IPS-NIHi7 (cell line): ENCODE measurements at regions not wholly inside any gene's neighbourhood (a gene's known extent, or its start where the extent isn't known, plus 50 kb on each side); places are given as distances from the start of the nearest gene placed in this dataset.
A peak's percentile ranks its signal among the peaks of the same experiment; 100 is the strongest.
"Not testable (repeated sequence)": the region's sequence is repeated elsewhere in the genome, so short reads cannot be mapped to it uniquely, and the experiment has no call there.

ENCODE experiments used
- DNase-seq: peaks from one replicate; pipeline ENCODE4 v3.0.0; 2012; ENCODE audit warnings: mixed read lengths; ENCODE audit errors: extremely low spot score

- DNase-seq = no peak
These were observed 78.0 kb upstream of the IRX4 start for GRCh38 chr5:1960595-1961303.

GRCh38 chr5:1959725-1960581, 77.2 kb upstream of the IRX4 start:
- DNase-seq = no peak

- DNase-seq = no peak
These were observed 76.5 kb upstream of the IRX4 start for GRCh38 chr5:1959231-1959630.

GRCh38 chr5:1958211-1959010, 75.7 kb upstream of the IRX4 start:
- no peak for DNase-seq

GRCh38 chr5:1955586-1955985, 72.9 kb upstream of the IRX4 start:
- no peak for DNase-seq

GRCh38 chr5:1953710-1954109, 71.0 kb upstream of the IRX4 start:
- DNase-seq = not testable (repeated sequence)

- peak; percentile 57 for DNase-seq
These were observed 69.8 kb upstream of the IRX4 start for GRCh38 chr5:1952444-1953099.

GRCh38 chr5:1952021-1952420, 69.3 kb upstream of the IRX4 start:
- no peak for DNase-seq

- DNase-seq = no peak
These were observed 68.6 kb upstream of the IRX4 start for GRCh38 chr5:1951165-1951816.

GRCh38 chr5:1950708-1951103, 68.0 kb upstream of the IRX4 start:
- no peak for DNase-seq

GRCh38 chr5:1950096-1950707, 67.5 kb upstream of the IRX4 start:
- no peak for DNase-seq

- no peak for DNase-seq
These were observed 66.5 kb upstream of the IRX4 start for GRCh38 chr5:1949253-1949652.

- no peak for DNase-seq
These were observed 66.0 kb upstream of the IRX4 start for GRCh38 chr5:1948663-1949191.

- no peak for DNase-seq
These were observed 65.4 kb upstream of the IRX4 start for GRCh38 chr5:1948111-1948510.

GRCh38 chr5:1946776-1947175, 64.1 kb upstream of the IRX4 start:
- no peak for DNase-seq

- no peak for DNase-seq
These were observed 63.5 kb upstream of the IRX4 start for GRCh38 chr5:1946122-1946677.

GRCh38 chr5:1945606-1946005, 62.9 kb upstream of the IRX4 start:
- no peak for DNase-seq

GRCh38 chr5:1944408-1944807, 61.7 kb upstream of the IRX4 start:
- DNase-seq = no peak

- no peak for DNase-seq
These were observed 60.8 kb upstream of the IRX4 start for GRCh38 chr5:1943481-1943880.

- no peak for DNase-seq
These were observed 59.9 kb upstream of the IRX4 start for GRCh38 chr5:1942630-1943029.
